Neural progenitor cell (in vitro differentiated cells): ENCODE measurements at regions not wholly inside any gene's neighbourhood (a gene's known extent, or its start where the extent isn't known, plus 50 kb on each side); places are given as distances from the start of the nearest gene placed in this dataset.
A peak's percentile ranks its signal among the peaks of the same experiment; 100 is the strongest.

Experiments used
- DNase-seq: peaks from one replicate; pipeline ENCODE4 v3.0.0-alpha.2; 2016; ENCODE audit warnings: low spot score
- H2AFZ ChIP-seq: fragments of 200-600 bp; sonication (generic); replicated peaks from 2 replicates; pipeline ENCODE4 v1.6.1; 2016; ENCODE audit warnings: antibody characterized with exemption
- H3F3A ChIP-seq: fragments of 200-600 bp; sonication (generic); 2 replicates; pipeline ENCODE4 v1.6.1; 2016; ENCODE audit warnings: antibody characterized with exemption, low read depth
- H3K27ac ChIP-seq: fragments of 200-600 bp; sonication (generic); 2 replicates; pipeline ENCODE4 v1.5.1; 2016; ENCODE audit warnings: mild to moderate bottlenecking
- H3K27me3 ChIP-seq: fragments of 200-600 bp; sonication (generic); 2 replicates; pipeline ENCODE4 v1.6.1; 2016; ENCODE audit warnings: mild to moderate bottlenecking, moderate library complexity
- H3K36me3 ChIP-seq: fragments of 200-600 bp; sonication (generic); 2 replicates; pipeline ENCODE4 v1.5.1; 2016
- H3K4me1 ChIP-seq: fragments of 200-600 bp; sonication (generic); 2 replicates; pipeline ENCODE4 v1.6.1; 2016; ENCODE audit warnings: mixed run types
- H3K4me2 ChIP-seq: fragments of 200-600 bp; sonication (generic); 2 replicates; pipeline ENCODE4 v1.6.1; 2016
- H3K4me3 ChIP-seq: fragments of 200-600 bp; sonication (generic); 2 replicates; pipeline ENCODE4 v1.5.1; 2016
- H3K79me2 ChIP-seq: fragments of 200-600 bp; sonication (generic); 2 replicates; pipeline ENCODE4 v1.6.1; 2016; ENCODE audit warnings: low read depth
- H3K9ac ChIP-seq: fragments of 200-600 bp; sonication (generic); 2 replicates; pipeline ENCODE4 v1.6.1; 2016
- H3K9me3 ChIP-seq: fragments of 200-600 bp; sonication (generic); 2 replicates; pipeline ENCODE4 v1.5.1; 2016; ENCODE audit warnings: low read depth
- H4K20me1 ChIP-seq: fragments of 200-600 bp; sonication (generic); 2 replicates; pipeline ENCODE4 v1.6.1; 2016; ENCODE audit warnings: low read depth
- H3K27ac Mint-ChIP-seq: 3 replicates; pipeline ENCODE4 v1.8.0; 2021; ENCODE audit warnings: mixed read lengths
- H3K27me3 Mint-ChIP-seq: 2 replicates; pipeline ENCODE4 v1.8.0; 2022; ENCODE audit warnings: low read depth, mild to moderate bottlenecking, inconsistent platforms, moderate library complexity, mixed read lengths; ENCODE audit not compliant: insufficient read depth
- H3K36me3 Mint-ChIP-seq: 3 replicates; pipeline ENCODE4 v1.8.0; 2021; ENCODE audit warnings: mixed read lengths
- H3K4me1 Mint-ChIP-seq: 3 replicates; pipeline ENCODE4 v1.8.0; 2021; ENCODE audit warnings: mixed read lengths
- H3K4me3 Mint-ChIP-seq: 3 replicates; pipeline ENCODE4 v1.8.0; 2021; ENCODE audit warnings: mild to moderate bottlenecking, moderate library complexity, mixed read lengths
- H3K9me3 Mint-ChIP-seq: 3 replicates; pipeline ENCODE4 v1.8.0; 2020; ENCODE audit warnings: mixed read lengths
- CTCF ChIP-seq: fragments of 200-600 bp; sonication (generic); IDR thresholded peaks from 2 replicates; pipeline ENCODE4 v1.5.1; 2017; ENCODE audit warnings: antibody characterized with exemption, mild to moderate bottlenecking
- EZH2 ChIP-seq: fragments of 200-600 bp; sonication (generic); IDR thresholded peaks from 2 replicates; pipeline ENCODE4 v1.6.1; 2017; ENCODE audit warnings: antibody characterized with exemption, mild to moderate bottlenecking, moderate library complexity
- EZH2phosphoT487 ChIP-seq: fragments of 200-600 bp; sonication (generic); IDR thresholded peaks from 2 replicates; pipeline ENCODE4 v1.6.1; 2017; ENCODE audit warnings: antibody characterized with exemption

GRCh38 chr9:86594724-86595123 is 240.5 kb upstream of the TUT7 start:
- no peak overlapping the region for H3K9ac ChIP-seq
- peaks cover 25% of the 10 kb centered on the region for H3F3A ChIP-seq
- H3K27ac ChIP-seq: no peak overlapping the region
- TF ChIP-seq EZH2 (no peak), EZH2phosphoT487 (no peak), CTCF (no peak)
- no peak overlapping the region for H2AFZ ChIP-seq
- H3K27ac Mint-ChIP-seq: no peak overlapping the region
- no peaks in the 10 kb centered on the region for H3K27me3 ChIP-seq
- peaks cover 17% of the 10 kb centered on the region for H3K4me1 Mint-ChIP-seq
- H3K4me1 ChIP-seq: peaks cover 22% of the 10 kb centered on the region
- H3K9me3 Mint-ChIP-seq: peaks cover 10% of the 10 kb centered on the region
- no peak overlapping the region for H3K4me2 ChIP-seq
- no peaks in the 10 kb centered on the region for H3K9me3 ChIP-seq
- H3K36me3 Mint-ChIP-seq: no peaks in the 10 kb centered on the region
- H3K36me3 ChIP-seq: no peaks in the 10 kb centered on the region
- H4K20me1 ChIP-seq: no peaks in the 10 kb centered on the region
- no peak overlapping the region for H3K4me3 ChIP-seq
- no peak for DNase-seq
- H3K27me3 Mint-ChIP-seq: peaks cover 4% of the 10 kb centered on the region
- H3K79me2 ChIP-seq: no peaks in the 10 kb centered on the region
- no peak overlapping the region for H3K4me3 Mint-ChIP-seq

- DNase-seq: no peak
- Histone ChIP-seq H3K36me3 (no peaks in the 10 kb centered on the region), H3K4me1 (no peaks in the 10 kb centered on the region), H2AFZ (no peak overlapping the region), H3K4me2 (no peak overlapping the region), H3K27me3 (no peaks in the 10 kb centered on the region), H4K20me1 (no peaks in the 10 kb centered on the region), H3K27ac (no peak overlapping the region), H3K79me2 (no peaks in the 10 kb centered on the region), H3F3A (no peaks in the 10 kb centered on the region), H3K9me3 (no peaks in the 10 kb centered on the region), H3K9ac (no peak overlapping the region), H3K4me3 (no peak overlapping the region)
- no peaks in the 10 kb centered on the region for H3K4me1 Mint-ChIP-seq
- no peak overlapping the region for H3K4me3 Mint-ChIP-seq
- no peaks in the 10 kb centered on the region for H3K36me3 Mint-ChIP-seq
- H3K9me3 Mint-ChIP-seq: peaks cover 5% of the 10 kb centered on the region
- H3K27ac Mint-ChIP-seq: no peak overlapping the region
- TF ChIP-seq EZH2phosphoT487: no peak
- TF ChIP-seq CTCF: no peak
- no peak for TF ChIP-seq EZH2
- H3K27me3 Mint-ChIP-seq: peaks cover 7% of the 10 kb centered on the region
These were observed 237.3 kb upstream of the TUT7 start for GRCh38 chr9:86591472-86591871.

GRCh38 chr9:86589730-86590129 is 235.5 kb upstream of the TUT7 start:
- Histone ChIP-seq H3K4me1 (peaks cover 11% of the 10 kb centered on the region), H2AFZ (no peak overlapping the region), H3K36me3 (no peaks in the 10 kb centered on the region), H3K27ac (no peak overlapping the region), H3K9ac (no peak overlapping the region), H3F3A (peaks cover 4% of the 10 kb centered on the region), H4K20me1 (no peaks in the 10 kb centered on the region), H3K4me2 (no peak overlapping the region), H3K4me3 (no peak overlapping the region), H3K79me2 (no peaks in the 10 kb centered on the region), H3K27me3 (no peaks in the 10 kb centered on the region), H3K9me3 (no peaks in the 10 kb centered on the region)
- H3K4me3 Mint-ChIP-seq: no peak overlapping the region
- H3K9me3 Mint-ChIP-seq: peaks cover 2% of the 10 kb centered on the region
- TF ChIP-seq EZH2phosphoT487 (no peak), EZH2 (no peak), CTCF (no peak)
- H3K36me3 Mint-ChIP-seq: no peaks in the 10 kb centered on the region
- DNase-seq: no peak
- H3K27me3 Mint-ChIP-seq: peaks cover 7% of the 10 kb centered on the region
- no peak overlapping the region for H3K27ac Mint-ChIP-seq
- peaks cover 2% of the 10 kb centered on the region for H3K4me1 Mint-ChIP-seq

- DNase-seq: peak; percentile 42
- H2AFZ ChIP-seq: no peak overlapping the region
- H3K27ac ChIP-seq: no peak overlapping the region
- peaks cover 4% of the 10 kb centered on the region for H3F3A ChIP-seq
- H3K9me3 ChIP-seq: no peaks in the 10 kb centered on the region
- Mint-ChIP-seq H3K36me3 (no peaks in the 10 kb centered on the region), H3K4me1 (peaks cover 2% of the 10 kb centered on the region), H3K27me3 (peaks cover 5% of the 10 kb centered on the region), H3K27ac (no peak overlapping the region), H3K9me3 (peaks cover 2% of the 10 kb centered on the region), H3K4me3 (no peak overlapping the region)
- H3K9ac ChIP-seq: no peak overlapping the region
- no peak overlapping the region for H3K4me3 ChIP-seq
- TF ChIP-seq EZH2 (no peak), EZH2phosphoT487 (no peak), CTCF (peak; percentile 58)
- H3K27me3 ChIP-seq: no peaks in the 10 kb centered on the region
- peaks cover 11% of the 10 kb centered on the region for H3K4me1 ChIP-seq
- H3K36me3 ChIP-seq: no peaks in the 10 kb centered on the region
- no peak overlapping the region for H3K4me2 ChIP-seq
- H4K20me1 ChIP-seq: no peaks in the 10 kb centered on the region
- no peaks in the 10 kb centered on the region for H3K79me2 ChIP-seq
These were observed 235.1 kb upstream of the TUT7 start for GRCh38 chr9:86589273-86589672.
